SK-N-SH treated with all-trans-retinoic acid at 6 μM for 48 hours (cell line): ENCODE measurements at regions not wholly inside any gene's neighbourhood (a gene's known extent, or its start where the extent isn't known, plus 50 kb on each side); places are given as distances from the start of the nearest gene placed in this dataset.

ENCODE experiments used
- ATAC-seq: fragments of 200-7000 bp; cut with Tn5 transposase; 3 replicates; pipeline ENCODE4 v1.9.1; 2020; ENCODE audit warnings: mild to moderate bottlenecking, moderate library complexity
- ARNTL ChIP-seq: fragments of 450-650 bp; formaldehyde crosslinking; IDR thresholded peaks from 2 replicates; pipeline ENCODE4 v1.5.0; 2020; ENCODE audit warnings: low read depth, mild to moderate bottlenecking, moderate library complexity, borderline replicate concordance
- BACH2 ChIP-seq: fragments of 250-450 bp; sonication (Bioruptor Pico); IDR thresholded peaks from 2 replicates; pipeline ENCODE4 v1.9.0; 2021; ENCODE audit warnings: mild to moderate bottlenecking, borderline replicate concordance
- CSDC2 ChIP-seq: fragments of 250-450 bp; sonication (Bioruptor Pico); IDR thresholded peaks from 2 replicates; pipeline ENCODE4 v1.5.0; 2020; ENCODE audit warnings: mild to moderate bottlenecking, moderate library complexity
- ESRRG ChIP-seq: fragments of 250-450 bp; sonication (Bioruptor Pico); IDR thresholded peaks from 2 replicates; pipeline ENCODE4 v1.6.1; 2021; ENCODE audit warnings: mild to moderate bottlenecking
- GLIS3 ChIP-seq: fragments of 250-450 bp; sonication (Bioruptor Pico); IDR thresholded peaks from 2 replicates; pipeline ENCODE4 v1.5.0; 2020; ENCODE audit warnings: mild to moderate bottlenecking, moderate library complexity
- ISL1 ChIP-seq: fragments of 250-450 bp; sonication (Bioruptor Pico); IDR thresholded peaks from 2 replicates; pipeline ENCODE4 v2.1.2; 2022; ENCODE audit warnings: mild to moderate bottlenecking, moderate library complexity
- OSR1 ChIP-seq: fragments of 250-450 bp; sonication (Bioruptor Pico); IDR thresholded peaks from 2 replicates; pipeline ENCODE4 v1.8.0; 2022; ENCODE audit warnings: moderate library complexity, mild to moderate bottlenecking, inconsistent platforms
- PPARA ChIP-seq: fragments of 250-450 bp; sonication (Bioruptor Pico); IDR thresholded peaks from 2 replicates; pipeline ENCODE4 v1.5.0; 2020; ENCODE audit warnings: mild to moderate bottlenecking, borderline replicate concordance
- RARB ChIP-seq: fragments of 250-450 bp; sonication (Bioruptor Pico); IDR thresholded peaks from 2 replicates; pipeline ENCODE4 v1.8.0; 2021; ENCODE audit warnings: mild to moderate bottlenecking, moderate library complexity
- SNAI2 ChIP-seq: fragments of 250-450 bp; sonication (Bioruptor Pico); IDR thresholded peaks from 2 replicates; pipeline ENCODE4 v1.5.0; 2020; ENCODE audit warnings: mild to moderate bottlenecking, moderate library complexity
- TOX ChIP-seq: fragments of 250-450 bp; sonication (Bioruptor Pico); IDR thresholded peaks from 2 replicates; pipeline ENCODE4 v1.8.0; 2021; ENCODE audit warnings: mild to moderate bottlenecking, moderate library complexity, borderline replicate concordance
- ZC3H10 ChIP-seq: fragments of 250-450 bp; sonication (Bioruptor Pico); IDR thresholded peaks from 2 replicates; pipeline ENCODE4 v1.5.1; 2021; ENCODE audit warnings: mild to moderate bottlenecking, moderate library complexity
- ZFP30 ChIP-seq: fragments of 450-650 bp; formaldehyde crosslinking; IDR thresholded peaks from 2 replicates; pipeline ENCODE4 v1.5.0; 2022; ENCODE audit warnings: mild to moderate bottlenecking, moderate library complexity
- ZNF565 ChIP-seq: fragments of 450-650 bp; formaldehyde crosslinking; conservative IDR thresholded peaks from 2 replicates; pipeline ENCODE4 v1.5.0; 2020; ENCODE audit warnings: low read depth, mild to moderate bottlenecking, moderate library complexity
- ZNF70 ChIP-seq: fragments of 450-650 bp; formaldehyde crosslinking; IDR thresholded peaks from 2 replicates; pipeline ENCODE4 v1.5.0; 2020; ENCODE audit warnings: mild to moderate bottlenecking, moderate library complexity
- ZNF8 ChIP-seq: fragments of 450-650 bp; formaldehyde crosslinking; IDR thresholded peaks from 2 replicates; pipeline ENCODE4 v1.5.0; 2020; ENCODE audit warnings: mild to moderate bottlenecking, moderate library complexity
- TF ChIP-seq, protein P1 (sequence below): fragments of 250-450 bp; sonication (Bioruptor Pico); IDR thresholded peaks from 2 replicates; pipeline ENCODE4 v1.5.0; 2020; ENCODE audit warnings: mild to moderate bottlenecking, moderate library complexity
- TF ChIP-seq, protein P2 (sequence below): fragments of 250-450 bp; sonication (Bioruptor Pico); IDR thresholded peaks from 2 replicates; pipeline ENCODE4 v1.5.1; 2020; ENCODE audit warnings: low read depth, mild to moderate bottlenecking, moderate library complexity
- TF ChIP-seq, protein P3 (sequence below): fragments of 250-450 bp; sonication (Bioruptor Pico); IDR thresholded peaks from 2 replicates; pipeline ENCODE4 v1.5.1; 2021; ENCODE audit warnings: mild to moderate bottlenecking, moderate library complexity
- TF ChIP-seq, protein P4 (sequence below): fragments of 250-450 bp; sonication (Bioruptor Pico); IDR thresholded peaks from 2 replicates; pipeline ENCODE4 v1.8.0; 2021; ENCODE audit warnings: low read depth, mild to moderate bottlenecking, moderate library complexity, borderline replicate concordance
- TF ChIP-seq, protein P5 (sequence below): fragments of 250-450 bp; sonication (Bioruptor Pico); IDR thresholded peaks from 2 replicates; pipeline ENCODE4 v1.8.0; 2020; ENCODE audit warnings: mild to moderate bottlenecking, moderate library complexity, borderline replicate concordance

DNA sequence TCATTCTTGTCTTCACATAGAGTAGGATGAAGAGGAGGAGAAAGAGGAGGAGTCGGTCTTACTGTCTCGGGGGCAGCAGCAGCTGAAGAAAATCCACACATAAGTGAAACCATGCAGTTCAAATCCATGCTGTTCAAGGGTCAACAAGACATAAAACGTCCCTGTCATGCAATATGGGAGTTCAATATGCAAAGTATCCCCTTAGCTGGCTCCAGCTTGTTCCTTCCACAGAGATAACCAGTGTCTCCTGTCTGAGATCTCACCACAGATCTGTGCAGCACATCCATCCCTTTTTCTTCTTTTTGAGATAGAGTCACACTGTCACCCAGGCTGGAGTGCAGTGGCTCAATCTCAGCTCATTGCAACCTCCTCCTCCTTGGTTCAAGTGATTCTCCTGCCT, 357.5 kb downstream of the GALC start:
- ATAC-seq: no peak
- TF ChIP-seq ZNF70 (no peak), OSR1 (CRISPR knock-in tag) (no peak), TOX (CRISPR knock-in tag) (no peak)

DNA sequence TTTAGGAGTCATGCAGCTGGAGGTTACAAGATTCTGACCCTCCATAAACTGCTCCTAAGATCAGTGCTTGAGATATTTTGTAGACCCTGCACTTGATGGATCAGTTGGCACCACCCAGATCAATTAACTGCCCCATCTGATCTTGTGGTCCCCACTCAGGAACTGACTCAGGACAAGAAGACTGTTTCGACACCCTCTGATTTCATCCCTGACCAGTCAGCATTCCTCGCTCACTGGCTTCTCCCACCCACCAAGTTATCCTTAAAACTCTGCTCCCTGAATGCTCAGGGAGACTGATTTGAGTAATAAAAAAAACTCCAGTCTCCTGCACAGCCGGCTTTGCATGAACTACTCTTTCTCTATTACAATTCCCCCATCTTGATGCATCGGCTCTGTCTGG, 360.2 kb downstream of the GALC start:
- TF ChIP-seq ZNF565 (no peak), CSDC2 (CRISPR knock-in tag) (no peak), TOX (CRISPR knock-in tag) (no peak), GLIS3 (CRISPR knock-in tag) (no peak), RARB (CRISPR knock-in tag) (no peak), SNAI2 (CRISPR knock-in tag) (no peak), ZNF8 (CRISPR knock-in tag) (no peak), BACH2 (CRISPR knock-in tag) (no peak), ZNF70 (no peak), ARNTL (no peak), PPARA (CRISPR knock-in tag) (no peak), ESRRG (CRISPR knock-in tag) (no peak)
- TF ChIP-seq, protein P1, sequence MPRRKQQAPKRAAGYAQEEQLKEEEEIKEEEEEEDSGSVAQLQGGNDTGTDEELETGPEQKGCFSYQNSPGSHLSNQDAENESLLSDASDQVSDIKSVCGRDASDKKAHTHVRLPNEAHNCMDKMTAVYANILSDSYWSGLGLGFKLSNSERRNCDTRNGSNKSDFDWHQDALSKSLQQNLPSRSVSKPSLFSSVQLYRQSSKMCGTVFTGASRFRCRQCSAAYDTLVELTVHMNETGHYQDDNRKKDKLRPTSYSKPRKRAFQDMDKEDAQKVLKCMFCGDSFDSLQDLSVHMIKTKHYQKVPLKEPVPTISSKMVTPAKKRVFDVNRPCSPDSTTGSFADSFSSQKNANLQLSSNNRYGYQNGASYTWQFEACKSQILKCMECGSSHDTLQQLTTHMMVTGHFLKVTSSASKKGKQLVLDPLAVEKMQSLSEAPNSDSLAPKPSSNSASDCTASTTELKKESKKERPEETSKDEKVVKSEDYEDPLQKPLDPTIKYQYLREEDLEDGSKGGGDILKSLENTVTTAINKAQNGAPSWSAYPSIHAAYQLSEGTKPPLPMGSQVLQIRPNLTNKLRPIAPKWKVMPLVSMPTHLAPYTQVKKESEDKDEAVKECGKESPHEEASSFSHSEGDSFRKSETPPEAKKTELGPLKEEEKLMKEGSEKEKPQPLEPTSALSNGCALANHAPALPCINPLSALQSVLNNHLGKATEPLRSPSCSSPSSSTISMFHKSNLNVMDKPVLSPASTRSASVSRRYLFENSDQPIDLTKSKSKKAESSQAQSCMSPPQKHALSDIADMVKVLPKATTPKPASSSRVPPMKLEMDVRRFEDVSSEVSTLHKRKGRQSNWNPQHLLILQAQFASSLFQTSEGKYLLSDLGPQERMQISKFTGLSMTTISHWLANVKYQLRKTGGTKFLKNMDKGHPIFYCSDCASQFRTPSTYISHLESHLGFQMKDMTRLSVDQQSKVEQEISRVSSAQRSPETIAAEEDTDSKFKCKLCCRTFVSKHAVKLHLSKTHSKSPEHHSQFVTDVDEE (CRISPR knock-in tag): no peak
- TF ChIP-seq, protein P2, sequence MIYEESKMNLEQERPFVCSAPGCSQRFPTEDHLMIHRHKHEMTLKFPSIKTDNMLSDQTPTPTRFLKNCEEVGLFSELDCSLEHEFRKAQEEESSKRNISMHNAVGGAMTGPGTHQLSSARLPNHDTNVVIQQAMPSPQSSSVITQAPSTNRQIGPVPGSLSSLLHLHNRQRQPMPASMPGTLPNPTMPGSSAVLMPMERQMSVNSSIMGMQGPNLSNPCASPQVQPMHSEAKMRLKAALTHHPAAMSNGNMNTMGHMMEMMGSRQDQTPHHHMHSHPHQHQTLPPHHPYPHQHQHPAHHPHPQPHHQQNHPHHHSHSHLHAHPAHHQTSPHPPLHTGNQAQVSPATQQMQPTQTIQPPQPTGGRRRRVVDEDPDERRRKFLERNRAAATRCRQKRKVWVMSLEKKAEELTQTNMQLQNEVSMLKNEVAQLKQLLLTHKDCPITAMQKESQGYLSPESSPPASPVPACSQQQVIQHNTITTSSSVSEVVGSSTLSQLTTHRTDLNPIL (CRISPR knock-in tag): no peak
- TF ChIP-seq, protein P3, sequence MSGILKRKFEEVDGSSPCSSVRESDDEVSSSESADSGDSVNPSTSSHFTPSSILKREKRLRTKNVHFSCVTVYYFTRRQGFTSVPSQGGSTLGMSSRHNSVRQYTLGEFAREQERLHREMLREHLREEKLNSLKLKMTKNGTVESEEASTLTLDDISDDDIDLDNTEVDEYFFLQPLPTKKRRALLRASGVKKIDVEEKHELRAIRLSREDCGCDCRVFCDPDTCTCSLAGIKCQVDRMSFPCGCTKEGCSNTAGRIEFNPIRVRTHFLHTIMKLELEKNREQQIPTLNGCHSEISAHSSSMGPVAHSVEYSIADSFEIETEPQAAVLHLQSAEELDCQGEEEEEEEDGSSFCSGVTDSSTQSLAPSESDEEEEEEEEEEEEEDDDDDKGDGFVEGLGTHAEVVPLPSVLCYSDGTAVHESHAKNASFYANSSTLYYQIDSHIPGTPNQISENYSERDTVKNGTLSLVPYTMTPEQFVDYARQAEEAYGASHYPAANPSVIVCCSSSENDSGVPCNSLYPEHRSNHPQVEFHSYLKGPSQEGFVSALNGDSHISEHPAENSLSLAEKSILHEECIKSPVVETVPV (CRISPR knock-in tag): no peak
- TF ChIP-seq, protein P4, sequence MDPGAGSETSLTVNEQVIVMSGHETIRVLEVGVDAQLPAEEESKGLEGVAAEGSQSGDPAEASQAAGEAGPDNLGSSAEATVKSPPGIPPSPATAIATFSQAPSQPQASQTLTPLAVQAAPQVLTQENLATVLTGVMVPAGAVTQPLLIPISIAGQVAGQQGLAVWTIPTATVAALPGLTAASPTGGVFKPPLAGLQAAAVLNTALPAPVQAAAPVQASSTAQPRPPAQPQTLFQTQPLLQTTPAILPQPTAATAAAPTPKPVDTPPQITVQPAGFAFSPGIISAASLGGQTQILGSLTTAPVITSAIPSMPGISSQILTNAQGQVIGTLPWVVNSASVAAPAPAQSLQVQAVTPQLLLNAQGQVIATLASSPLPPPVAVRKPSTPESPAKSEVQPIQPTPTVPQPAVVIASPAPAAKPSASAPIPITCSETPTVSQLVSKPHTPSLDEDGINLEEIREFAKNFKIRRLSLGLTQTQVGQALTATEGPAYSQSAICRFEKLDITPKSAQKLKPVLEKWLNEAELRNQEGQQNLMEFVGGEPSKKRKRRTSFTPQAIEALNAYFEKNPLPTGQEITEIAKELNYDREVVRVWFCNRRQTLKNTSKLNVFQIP (CRISPR knock-in tag): no peak
- TF ChIP-seq, protein P5, sequence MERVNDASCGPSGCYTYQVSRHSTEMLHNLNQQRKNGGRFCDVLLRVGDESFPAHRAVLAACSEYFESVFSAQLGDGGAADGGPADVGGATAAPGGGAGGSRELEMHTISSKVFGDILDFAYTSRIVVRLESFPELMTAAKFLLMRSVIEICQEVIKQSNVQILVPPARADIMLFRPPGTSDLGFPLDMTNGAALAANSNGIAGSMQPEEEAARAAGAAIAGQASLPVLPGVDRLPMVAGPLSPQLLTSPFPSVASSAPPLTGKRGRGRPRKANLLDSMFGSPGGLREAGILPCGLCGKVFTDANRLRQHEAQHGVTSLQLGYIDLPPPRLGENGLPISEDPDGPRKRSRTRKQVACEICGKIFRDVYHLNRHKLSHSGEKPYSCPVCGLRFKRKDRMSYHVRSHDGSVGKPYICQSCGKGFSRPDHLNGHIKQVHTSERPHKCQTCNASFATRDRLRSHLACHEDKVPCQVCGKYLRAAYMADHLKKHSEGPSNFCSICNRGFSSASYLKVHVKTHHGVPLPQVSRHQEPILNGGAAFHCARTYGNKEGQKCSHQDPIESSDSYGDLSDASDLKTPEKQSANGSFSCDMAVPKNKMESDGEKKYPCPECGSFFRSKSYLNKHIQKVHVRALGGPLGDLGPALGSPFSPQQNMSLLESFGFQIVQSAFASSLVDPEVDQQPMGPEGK (CRISPR knock-in tag): no peak
- ATAC-seq: no peak

DNA sequence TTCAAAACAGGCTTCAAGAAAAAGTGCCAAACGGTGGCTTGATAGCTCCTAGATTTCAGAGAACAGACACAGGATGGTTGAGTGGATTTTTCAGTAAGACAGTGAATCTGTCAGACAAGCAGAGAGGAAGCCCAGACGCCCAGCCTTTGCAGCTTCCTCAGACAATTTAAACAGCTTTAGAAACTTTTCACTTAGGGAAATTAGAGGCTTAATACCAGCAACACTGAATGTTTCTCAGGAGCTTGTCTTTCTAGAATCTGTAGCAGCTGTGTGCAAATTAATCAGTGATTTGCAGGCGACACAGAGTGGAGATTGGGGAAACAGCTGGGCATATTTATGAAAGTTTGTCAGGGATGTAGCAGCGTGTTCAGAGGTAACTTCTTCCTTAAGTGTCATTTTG, 362.1 kb downstream of the GALC start:
- no peak for ATAC-seq
- TF ChIP-seq ISL1 (CRISPR knock-in tag) (no peak), OSR1 (CRISPR knock-in tag) (no peak), ZNF565 (no peak), ARNTL (no peak), SNAI2 (CRISPR knock-in tag) (no peak), ZC3H10 (no peak), ZNF70 (no peak), GLIS3 (CRISPR knock-in tag) (no peak), ZFP30 (CRISPR knock-in tag) (no peak), PPARA (CRISPR knock-in tag) (no peak)
- TF ChIP-seq, protein P1 (CRISPR knock-in tag): no peak
- TF ChIP-seq, protein P5 (CRISPR knock-in tag): no peak
- TF ChIP-seq, protein P2 (CRISPR knock-in tag): no peak
